Stimulated activated CD8-positive, alpha-beta memory T cell treated with anti-CD3 and anti-CD28 coated beads, Interleukin-7, amount 100 ng/mL, for 4 hours (primary cell): ENCODE measurements at regions not wholly inside any gene's neighbourhood (a gene's known extent, or its start where the extent isn't known, plus 50 kb on each side); places are given as distances from the start of the nearest gene placed in this dataset.
"Not testable (repeated sequence)": the region's sequence is repeated elsewhere in the genome, so short reads cannot be mapped to it uniquely, and the experiment has no call there.

Source experiments
- DNase-seq, 2 donors: peaks; one replicate each; pipeline ENCODE4 v3.0.0-alpha.2; 2020; ENCODE audit warnings: low read depth in 2 of 2

DNA sequence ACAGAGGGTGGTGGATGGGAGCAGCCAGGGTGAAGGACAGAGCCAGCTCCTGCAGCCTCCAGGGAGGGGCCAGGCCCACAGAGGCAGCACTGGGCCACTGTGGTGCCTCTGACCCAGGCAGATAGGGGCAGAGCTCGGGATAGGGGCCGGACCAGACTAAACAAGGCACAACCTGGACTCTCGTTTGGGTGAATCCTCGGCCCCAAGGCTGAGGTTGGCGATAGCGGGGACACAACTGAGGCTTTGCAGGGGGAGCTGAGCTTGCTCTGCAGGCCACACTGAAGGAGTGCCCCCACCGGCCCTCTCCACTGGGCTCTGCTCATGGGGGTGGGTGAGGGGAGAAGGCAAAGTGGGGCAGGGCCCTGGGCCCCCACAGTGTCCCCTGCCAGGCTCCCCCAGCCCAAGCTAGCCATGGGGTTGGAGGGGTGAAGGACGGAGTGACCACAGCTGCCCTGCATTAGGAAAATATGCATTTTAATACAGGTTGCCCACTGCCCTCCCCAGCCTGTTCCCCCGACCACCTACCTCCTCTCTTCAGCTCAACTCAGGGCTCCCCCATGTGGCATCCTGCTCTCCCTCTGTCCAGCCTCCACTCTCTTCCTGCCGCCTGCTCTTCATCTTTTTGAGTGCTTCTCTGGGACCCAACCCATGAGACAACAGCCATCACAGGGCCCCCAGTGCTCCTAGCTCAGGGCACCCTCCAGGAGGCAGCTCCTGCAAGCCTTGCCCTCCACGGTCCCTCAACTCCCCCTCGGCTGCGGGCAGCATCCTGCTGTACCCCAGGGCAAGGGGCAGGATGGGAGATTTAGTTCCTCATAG, 152.8 kb downstream of the INHBB start:
- no peak for DNase-seq

- no peak for DNase-seq
Measured at GRCh38 chr2:120499784-120500495, 154.0 kb downstream of the INHBB start.

DNA sequence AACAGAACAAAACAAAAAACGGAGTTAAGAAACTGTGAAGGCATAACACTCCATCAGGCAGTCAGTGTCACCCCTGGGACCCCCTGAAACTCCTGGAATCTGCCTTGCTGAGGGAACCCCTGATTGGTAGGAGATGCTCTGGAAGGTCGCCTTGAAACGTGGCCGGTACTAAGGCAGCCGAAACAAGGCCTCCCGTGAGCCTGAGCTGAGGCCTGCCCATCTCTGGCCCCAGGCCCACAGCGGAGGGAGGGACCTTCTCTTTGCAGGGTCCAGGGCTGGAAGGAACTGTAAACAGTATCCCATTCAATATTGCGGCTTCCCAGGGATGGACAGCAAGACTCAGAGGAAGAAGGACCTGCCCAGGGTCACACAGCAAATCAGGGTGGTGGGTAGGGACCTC, 155.7 kb downstream of the INHBB start:
- DNase-seq: no peak

DNA sequence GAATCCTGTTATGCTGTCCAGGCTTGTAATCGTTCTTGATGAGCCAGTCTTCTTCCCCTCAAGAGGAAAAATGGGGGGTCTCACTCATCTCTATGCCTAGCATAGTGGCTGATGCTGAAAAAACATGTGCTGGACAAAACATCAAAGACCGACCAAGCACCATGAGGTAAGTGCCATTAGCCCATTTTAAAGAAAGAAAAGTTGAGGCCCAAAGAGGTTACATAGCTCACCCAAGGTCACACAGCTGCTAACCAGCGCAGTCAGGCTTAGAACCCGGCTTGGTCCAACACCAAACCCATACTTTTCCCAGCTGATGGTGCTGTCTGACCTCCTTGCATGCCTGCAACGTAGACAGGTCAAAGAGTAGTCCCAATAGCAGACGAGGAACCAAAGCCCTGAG, 156.4 kb downstream of the INHBB start:
- DNase-seq: no peak

DNA sequence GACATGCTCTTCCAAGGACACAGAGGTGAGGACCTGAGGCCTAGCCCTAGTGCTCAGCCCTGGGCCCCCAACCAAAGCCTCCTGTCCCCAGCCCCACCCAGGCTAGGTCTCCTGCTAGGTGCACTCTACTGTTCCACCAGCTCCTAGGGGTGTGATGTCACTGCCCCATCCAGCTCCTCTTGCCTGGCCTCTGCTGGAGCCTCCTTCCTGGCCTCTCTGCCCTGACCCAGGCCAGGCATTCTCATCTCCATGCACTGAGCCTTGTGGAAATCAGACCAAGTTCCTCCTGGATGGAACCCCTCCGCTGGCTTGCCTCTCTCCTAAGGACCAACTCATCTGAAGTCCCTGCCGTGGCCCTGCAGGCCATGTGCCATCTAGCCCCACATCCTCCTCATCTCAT, 156.8 kb downstream of the INHBB start:
- DNase-seq: no peak

- DNase-seq: no peak
Measured at GRCh38 chr2:120503206-120503792, 157.4 kb downstream of the INHBB start.

GRCh38 chr2:120503793-120504571, 158.0 kb downstream of the INHBB start:
- no peak for DNase-seq

DNA sequence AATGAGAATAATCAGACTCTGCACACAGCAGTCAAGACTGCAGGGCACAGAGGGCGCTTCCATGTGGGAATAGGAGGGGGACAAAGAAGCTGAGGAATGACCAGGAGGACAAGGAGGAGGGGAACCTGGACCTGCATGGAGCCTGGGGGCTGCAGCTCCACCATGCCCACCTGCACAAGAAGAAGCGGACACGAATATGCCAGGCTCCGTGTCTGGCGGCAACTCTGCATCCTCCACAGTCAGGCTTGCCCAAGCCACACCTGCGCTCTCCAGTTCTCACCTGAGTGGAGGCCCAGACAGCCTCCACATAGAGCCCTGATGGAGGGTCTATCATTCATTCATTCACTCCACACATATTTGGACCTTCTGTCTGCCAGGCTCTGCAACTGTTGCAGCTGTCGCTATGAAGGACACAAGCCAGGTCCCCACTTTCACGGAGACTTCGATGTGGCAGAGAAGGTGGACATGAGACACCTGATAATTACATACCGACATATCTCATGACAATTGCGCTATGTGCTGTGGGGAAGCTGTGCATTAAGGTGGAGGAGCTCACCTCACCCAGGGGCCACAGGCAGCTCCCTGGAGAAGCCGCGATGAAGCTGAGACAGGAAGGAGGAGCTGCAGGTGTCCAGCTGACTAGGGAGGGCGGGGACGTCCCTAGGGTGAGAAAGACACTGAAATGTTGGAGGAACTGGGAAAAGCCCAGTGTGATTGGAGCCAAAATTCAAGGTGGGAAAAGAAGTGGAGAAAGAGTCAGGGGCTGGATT, 159.2 kb downstream of the INHBB start:
- DNase-seq: no peak

GRCh38 chr2:120508567-120509041, 162.7 kb downstream of the INHBB start:
- no peak for DNase-seq

GRCh38 chr2:120509213-120509815, 163.4 kb downstream of the INHBB start:
- no peak for DNase-seq

GRCh38 chr2:120509991-120510735, 164.2 kb downstream of the INHBB start:
- DNase-seq: no peak

DNA sequence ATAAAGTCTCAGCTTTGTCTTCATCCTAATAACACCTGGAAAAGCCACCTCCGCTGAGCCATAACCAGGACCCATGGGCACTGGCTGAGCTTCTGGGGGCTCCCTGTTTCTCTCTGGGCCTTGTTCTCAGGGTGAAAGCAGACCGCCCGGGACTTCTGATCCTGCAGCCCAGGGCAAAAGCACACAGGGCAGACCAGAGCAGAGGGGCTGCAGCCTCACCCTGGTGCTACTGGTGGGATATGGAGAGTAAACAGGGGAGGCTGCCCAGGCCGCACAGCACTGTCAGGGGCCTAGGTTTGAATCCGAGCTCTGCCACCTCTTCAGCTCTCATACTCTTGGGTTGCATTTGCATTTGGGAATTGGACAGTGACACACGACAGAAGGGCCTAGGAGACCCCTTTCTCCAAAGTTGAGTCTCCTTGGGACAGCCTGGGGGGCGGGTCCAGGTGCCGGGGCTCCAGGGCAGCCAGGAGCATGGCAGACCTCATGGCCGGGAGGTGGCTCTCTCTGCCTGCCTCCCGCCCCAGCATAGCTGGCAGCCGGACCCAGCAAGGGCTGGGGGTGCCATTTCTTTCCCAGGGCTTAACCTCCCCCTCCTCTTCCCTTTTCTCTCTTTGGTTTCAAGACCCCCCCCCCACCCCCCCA, 164.9 kb downstream of the INHBB start:
- no peak for DNase-seq

DNA sequence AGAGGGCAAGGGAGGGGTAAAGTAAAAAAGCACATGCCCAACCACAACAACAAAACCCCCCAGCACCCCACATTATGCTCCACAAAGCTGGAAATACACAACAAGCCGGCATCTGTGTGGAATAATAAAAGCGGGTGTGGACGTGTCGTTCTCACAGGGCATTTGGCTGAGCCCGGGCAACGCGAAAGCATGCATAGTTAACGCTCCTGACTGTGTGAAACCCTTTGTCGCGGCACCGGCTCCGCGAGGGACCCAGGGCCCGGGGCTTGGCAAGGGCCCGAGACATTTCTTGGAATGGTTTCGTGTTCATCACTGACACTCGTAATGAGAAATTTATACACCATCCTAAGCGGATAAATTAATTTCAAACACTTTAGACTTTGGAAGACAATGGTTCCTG, 165.6 kb downstream of the INHBB start:
- DNase-seq: no peak

DNA sequence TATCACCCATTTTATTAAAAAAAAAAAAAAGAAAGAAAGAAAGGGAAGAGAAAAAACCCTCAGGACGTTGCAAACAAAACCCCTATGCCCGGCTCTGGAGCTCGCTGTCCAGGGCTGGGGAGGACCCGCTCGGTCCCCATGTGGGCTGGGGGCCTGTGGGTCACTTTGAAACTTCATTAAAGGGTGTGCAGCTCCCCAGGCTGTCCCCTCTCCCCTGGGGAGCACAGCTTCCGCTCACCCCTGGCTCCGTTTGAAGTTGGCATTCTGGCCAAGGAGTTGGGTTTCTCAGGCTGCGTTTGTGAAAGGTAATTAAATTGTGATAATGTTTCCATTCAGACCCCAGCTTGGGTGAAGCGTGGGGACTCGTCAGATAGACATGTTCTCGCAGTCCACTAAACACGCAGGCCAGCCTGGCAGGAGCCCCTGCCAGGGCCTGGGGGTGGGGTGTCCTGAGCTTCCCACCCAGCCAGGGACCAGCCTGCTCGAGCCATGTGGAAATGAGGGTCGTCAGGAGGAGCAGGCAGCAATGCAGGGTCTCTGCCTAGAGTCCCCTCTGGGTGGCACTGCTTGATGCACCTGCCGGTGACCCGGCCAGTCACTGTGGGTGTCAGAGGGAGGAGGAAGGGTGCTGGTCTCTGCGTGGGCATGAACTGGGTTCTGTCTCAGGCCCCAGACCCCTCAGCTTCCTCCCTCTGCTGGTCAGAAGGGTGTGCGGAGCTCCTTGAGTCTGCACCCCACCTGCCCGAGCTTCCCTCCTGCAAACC, 166.2 kb downstream of the INHBB start:
- no peak for DNase-seq

DNA sequence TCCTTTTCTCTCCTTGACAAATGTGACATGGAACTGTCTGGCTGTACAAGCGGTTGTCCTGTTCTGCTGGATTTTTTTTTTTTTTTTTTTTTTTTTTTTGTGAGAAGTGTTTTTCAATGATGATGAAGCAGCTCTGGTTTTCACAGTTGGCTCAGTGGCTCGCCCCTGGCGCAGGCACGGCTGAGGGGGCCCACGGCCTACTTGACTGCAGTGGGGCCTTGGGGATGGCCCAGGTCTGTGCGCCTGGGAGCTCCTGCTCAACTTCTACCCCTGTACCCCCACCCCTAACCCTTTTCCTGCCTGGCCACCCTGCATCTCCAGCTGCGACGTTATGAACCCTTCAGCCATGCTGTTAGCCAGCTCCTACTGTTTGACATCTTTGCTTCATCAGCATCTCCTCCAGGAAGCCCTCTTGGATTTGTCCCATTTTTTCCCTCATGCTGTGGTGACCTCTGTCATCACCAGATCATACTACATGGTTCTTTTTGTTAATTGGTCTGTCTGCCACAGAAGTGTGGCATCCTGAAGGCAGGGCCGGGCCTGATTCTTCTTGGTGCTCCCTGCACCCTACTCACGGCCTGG, 167.9 kb downstream of the INHBB start:
- DNase-seq: no peak

DNA sequence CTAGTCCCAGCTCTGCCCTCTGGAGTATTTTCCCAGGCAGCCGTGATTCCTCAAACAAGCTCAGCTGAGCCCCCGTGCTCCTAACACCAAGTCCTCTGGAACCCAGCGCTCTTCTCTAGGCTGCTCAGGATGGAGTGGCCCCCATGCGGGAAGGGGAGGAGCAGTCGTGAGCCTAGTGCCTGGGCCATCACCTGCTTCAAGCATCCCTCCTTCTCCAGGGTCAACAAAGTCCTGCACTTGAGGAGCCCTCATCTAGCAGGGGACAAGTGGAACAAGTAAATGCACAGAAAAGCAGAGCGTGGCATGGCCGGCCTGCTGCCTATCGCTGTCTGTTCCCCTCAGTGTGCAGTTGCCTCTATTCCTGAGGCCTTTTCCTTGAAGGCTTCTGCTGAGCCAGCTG, 168.6 kb downstream of the INHBB start:
- no peak for DNase-seq

- not testable (repeated sequence) for DNase-seq
Measured at GRCh38 chr2:120515066-120515758, 169.3 kb downstream of the INHBB start.
